PFSK-1 (cell line): ENCODE measurements at regions not wholly inside any gene's neighbourhood (a gene's known extent, or its start where the extent isn't known, plus 50 kb on each side); places are given as distances from the start of the nearest gene placed in this dataset.

Experiments used
- FOXP2 ChIP-seq: optimal IDR thresholded peaks from 2 replicates; pipeline ENCODE3; 2011; ENCODE audit warnings: borderline replicate concordance, control low read depth, inconsistent platforms; ENCODE audit not compliant: insufficient read depth; ENCODE audit errors: extremely low read length, extremely low read depth
- POLR2AphosphoS5 ChIP-seq: IDR thresholded peaks from 2 replicates; pipeline ENCODE4 v1.6.1; 2012; ENCODE audit warnings: low read depth, mild to moderate bottlenecking, control low read depth, low read length, moderate library complexity
- SIN3A ChIP-seq: IDR thresholded peaks from 2 replicates; pipeline ENCODE4 v1.6.1; 2012; ENCODE audit warnings: mild to moderate bottlenecking, low read length, moderate library complexity, borderline replicate concordance; ENCODE audit not compliant: insufficient read depth
- TAF1 ChIP-seq: IDR thresholded peaks from 2 replicates; pipeline ENCODE4 v1.6.1; 2012; ENCODE audit warnings: low read length, control low read depth, borderline replicate concordance; ENCODE audit not compliant: insufficient read depth
- TF ChIP-seq, protein P1 (sequence below), 2 experiments: IDR thresholded peaks; 2 replicates each; pipeline versions ENCODE4 v1.6.1 to v1.8.0; 2011 to 2012; ENCODE audit warnings: low read depth in 2 of 2, low read length in 2 of 2, control low read depth in 1 of 2, inconsistent platforms in 1 of 2, mild to moderate bottlenecking in 1 of 2, moderate library complexity in 1 of 2; ENCODE audit not compliant: insufficient read depth in 1 of 2

DNA sequence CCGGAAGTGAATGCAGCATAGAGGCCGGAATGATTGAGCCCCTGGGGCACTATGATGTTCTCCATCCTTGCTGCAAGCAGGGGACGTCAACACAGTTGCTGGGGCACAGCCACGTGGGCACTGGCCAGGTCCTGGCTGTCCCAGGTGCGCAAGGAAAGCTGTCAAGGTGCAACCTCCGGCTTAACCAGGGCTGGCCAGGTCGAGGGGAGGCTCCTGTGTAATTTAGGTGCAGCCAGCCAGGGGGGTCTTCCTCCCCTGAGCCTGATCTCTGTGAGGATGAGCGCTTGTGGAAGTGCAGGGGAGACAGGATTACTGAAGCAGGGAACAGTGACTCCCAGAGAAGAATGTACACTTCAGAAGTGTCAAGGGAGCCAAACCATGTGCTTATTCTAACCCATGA lies 852.8 kb upstream of the TMEM132C start:
- TF ChIP-seq, protein P1, sequence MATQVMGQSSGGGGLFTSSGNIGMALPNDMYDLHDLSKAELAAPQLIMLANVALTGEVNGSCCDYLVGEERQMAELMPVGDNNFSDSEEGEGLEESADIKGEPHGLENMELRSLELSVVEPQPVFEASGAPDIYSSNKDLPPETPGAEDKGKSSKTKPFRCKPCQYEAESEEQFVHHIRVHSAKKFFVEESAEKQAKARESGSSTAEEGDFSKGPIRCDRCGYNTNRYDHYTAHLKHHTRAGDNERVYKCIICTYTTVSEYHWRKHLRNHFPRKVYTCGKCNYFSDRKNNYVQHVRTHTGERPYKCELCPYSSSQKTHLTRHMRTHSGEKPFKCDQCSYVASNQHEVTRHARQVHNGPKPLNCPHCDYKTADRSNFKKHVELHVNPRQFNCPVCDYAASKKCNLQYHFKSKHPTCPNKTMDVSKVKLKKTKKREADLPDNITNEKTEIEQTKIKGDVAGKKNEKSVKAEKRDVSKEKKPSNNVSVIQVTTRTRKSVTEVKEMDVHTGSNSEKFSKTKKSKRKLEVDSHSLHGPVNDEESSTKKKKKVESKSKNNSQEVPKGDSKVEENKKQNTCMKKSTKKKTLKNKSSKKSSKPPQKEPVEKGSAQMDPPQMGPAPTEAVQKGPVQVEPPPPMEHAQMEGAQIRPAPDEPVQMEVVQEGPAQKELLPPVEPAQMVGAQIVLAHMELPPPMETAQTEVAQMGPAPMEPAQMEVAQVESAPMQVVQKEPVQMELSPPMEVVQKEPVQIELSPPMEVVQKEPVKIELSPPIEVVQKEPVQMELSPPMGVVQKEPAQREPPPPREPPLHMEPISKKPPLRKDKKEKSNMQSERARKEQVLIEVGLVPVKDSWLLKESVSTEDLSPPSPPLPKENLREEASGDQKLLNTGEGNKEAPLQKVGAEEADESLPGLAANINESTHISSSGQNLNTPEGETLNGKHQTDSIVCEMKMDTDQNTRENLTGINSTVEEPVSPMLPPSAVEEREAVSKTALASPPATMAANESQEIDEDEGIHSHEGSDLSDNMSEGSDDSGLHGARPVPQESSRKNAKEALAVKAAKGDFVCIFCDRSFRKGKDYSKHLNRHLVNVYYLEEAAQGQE (IDR thresholded peaks at IDR 0.05; ENCODE audit: insufficient read depth in 1 of 2, low read depth in 2 of 2, low read length in 2 of 2), result no peak
- no peak for TF ChIP-seq SIN3A

DNA sequence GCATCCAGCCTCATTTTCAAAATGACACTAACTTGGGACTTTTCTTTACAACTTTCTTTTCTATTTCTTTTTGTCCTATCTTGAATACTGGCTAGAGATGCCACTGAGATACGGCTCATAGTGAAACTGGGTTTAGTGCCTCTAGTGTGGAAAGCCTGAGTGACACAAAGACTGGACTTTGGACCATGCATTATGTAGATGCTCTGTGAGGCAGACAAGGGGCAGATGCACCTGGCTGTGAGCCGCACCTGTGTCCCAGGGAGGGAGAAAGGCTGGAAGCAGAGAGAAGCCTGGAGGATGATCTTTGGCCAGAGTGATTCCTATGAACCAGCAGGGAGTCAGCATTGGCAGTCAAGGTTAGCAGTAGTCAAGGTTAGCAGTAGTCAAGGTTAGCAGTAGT lies 852.3 kb upstream of the TMEM132C start:
- no peak for TF ChIP-seq TAF1

DNA sequence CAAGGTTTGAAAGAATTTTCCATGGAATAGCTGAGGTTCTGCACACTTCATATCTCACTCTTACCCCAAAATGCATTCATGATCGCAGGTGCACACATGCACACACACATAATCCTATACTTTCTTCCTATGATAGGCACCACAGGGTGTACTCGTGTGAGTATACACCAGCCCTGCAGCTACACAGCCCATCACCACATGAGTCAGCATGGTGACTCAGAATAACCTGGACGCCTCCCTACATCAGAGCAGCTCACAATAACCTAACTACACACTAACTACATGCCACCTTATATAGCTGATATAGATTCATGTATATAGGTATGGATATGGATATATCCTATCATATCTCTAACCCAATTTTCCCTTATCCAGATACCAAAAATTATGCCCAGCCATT lies 850.2 kb upstream of the TMEM132C start:
- no peak for TF ChIP-seq SIN3A
- no peak for TF ChIP-seq FOXP2
- TF ChIP-seq, protein P1 (IDR thresholded peaks at IDR 0.05; ENCODE audit: insufficient read depth in 1 of 2, low read depth in 2 of 2, low read length in 2 of 2), result no peak
- no peak for TF ChIP-seq TAF1
- no peak for TF ChIP-seq POLR2AphosphoS5

DNA sequence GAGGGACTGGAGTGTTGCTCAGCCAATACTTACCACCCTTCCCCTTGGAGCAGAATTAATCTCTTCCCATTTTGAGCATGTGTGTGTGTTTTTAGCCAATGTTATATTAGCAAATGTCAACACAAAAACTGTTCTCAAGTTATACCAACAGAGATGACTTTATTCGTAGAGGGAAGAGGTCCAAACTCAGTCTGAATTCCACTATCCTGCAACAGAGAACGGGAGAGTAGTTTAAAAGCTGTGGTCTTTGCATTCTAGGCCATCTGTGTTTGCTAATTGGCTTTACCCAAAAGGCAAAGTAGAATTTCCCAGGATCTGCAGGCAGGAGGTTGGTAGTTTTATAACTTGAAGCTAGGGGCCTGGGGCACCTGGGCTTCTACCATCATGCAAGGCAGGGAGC lies 847.9 kb upstream of the TMEM132C start:
- TF ChIP-seq POLR2AphosphoS5 (no peak), TAF1 (no peak), SIN3A (no peak), FOXP2 (no peak)
- TF ChIP-seq, protein P1 (IDR thresholded peaks at IDR 0.05; ENCODE audit: insufficient read depth in 1 of 2, low read depth in 2 of 2, low read length in 2 of 2), result no peak

DNA sequence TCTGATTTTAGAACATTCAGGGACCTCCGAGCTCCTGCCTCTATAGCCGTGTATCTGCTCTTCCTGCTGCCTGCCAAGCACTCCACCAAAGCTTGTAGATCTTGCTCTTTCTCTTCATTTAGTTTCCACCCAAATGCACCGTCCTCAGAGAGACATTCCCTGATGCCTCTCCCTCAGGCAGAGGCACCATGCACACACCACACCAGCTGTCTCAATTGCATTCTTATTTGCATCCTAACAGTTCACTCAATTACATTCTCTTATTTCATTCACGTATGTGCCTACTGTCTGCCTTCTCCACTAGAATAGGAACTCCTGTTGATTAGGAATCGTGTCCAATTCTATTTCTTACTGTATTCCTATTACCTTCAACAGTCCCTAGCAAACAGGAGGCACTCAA lies 845.4 kb upstream of the TMEM132C start:
- no peak for TF ChIP-seq TAF1
- TF ChIP-seq SIN3A, result no peak
- TF ChIP-seq, protein P1 (IDR thresholded peaks at IDR 0.05; ENCODE audit: insufficient read depth in 1 of 2, low read depth in 2 of 2, low read length in 2 of 2), result no peak
- no peak for TF ChIP-seq FOXP2
- no peak for TF ChIP-seq POLR2AphosphoS5
